ENCODE measurements at regions not wholly inside any gene's neighbourhood (a gene's known extent, or its start where the extent isn't known, plus 50 kb on each side); places are given as distances from the start of the nearest gene placed in this dataset.
A peak's percentile ranks its signal among the peaks of the same experiment; 100 is the strongest.

GRCh38 chr5:153130296-153130695 lies 360.2 kb upstream of the GRIA1 start:
- Mint-ChIP-seq H3K27me3 (ENCODE audit: unreplicated experiment) (no peaks in the 10 kb centered on the region), H3K4me3 (ENCODE audit: unreplicated experiment) (no peak overlapping the region), H3K36me3 (ENCODE audit: low read depth, unreplicated experiment) (no peaks in the 10 kb centered on the region), H3K9me3 (ENCODE audit: unreplicated experiment) (no peaks in the 10 kb centered on the region), H3K4me1 (ENCODE audit: unreplicated experiment) (no peaks in the 10 kb centered on the region), H3K27ac (ENCODE audit: unreplicated experiment) (no peak overlapping the region)
- no peak for TF ChIP-seq CTCF (IDR thresholded peaks at IDR 0.05; ENCODE audit: unreplicated experiment)
- DNase-seq (ENCODE audit: low spot score) = no peak

GRCh38 chr5:153135411-153135810 lies 355.1 kb upstream of the GRIA1 start:
- Mint-ChIP-seq H3K4me1 (ENCODE audit: unreplicated experiment) (no peaks in the 10 kb centered on the region), H3K36me3 (ENCODE audit: low read depth, unreplicated experiment) (no peaks in the 10 kb centered on the region), H3K27me3 (ENCODE audit: unreplicated experiment) (no peaks in the 10 kb centered on the region), H3K4me3 (ENCODE audit: unreplicated experiment) (no peak overlapping the region), H3K27ac (ENCODE audit: unreplicated experiment) (no peak overlapping the region), H3K9me3 (ENCODE audit: unreplicated experiment) (no peaks in the 10 kb centered on the region)
- DNase-seq (ENCODE audit: low spot score) = no peak
- no peak for TF ChIP-seq CTCF (IDR thresholded peaks at IDR 0.05; ENCODE audit: unreplicated experiment)

GRCh38 chr5:153136910-153137614 lies 353.4 kb upstream of the GRIA1 start:
- no peak for DNase-seq (ENCODE audit: low spot score)

GRCh38 chr5:153147891-153148623 lies 342.4 kb upstream of the GRIA1 start:
- Mint-ChIP-seq H3K4me1 (ENCODE audit: unreplicated experiment) (peaks cover 8% of the 10 kb centered on the region), H3K36me3 (ENCODE audit: low read depth, unreplicated experiment) (peaks cover 6% of the 10 kb centered on the region), H3K27me3 (ENCODE audit: unreplicated experiment) (peaks cover 4% of the 10 kb centered on the region), H3K9me3 (ENCODE audit: unreplicated experiment) (no peaks in the 10 kb centered on the region), H3K27ac (ENCODE audit: unreplicated experiment) (no peak overlapping the region), H3K4me3 (ENCODE audit: unreplicated experiment) (no peak overlapping the region)
- DNase-seq (ENCODE audit: low spot score) = peak; percentile 14
- TF ChIP-seq CTCF (IDR thresholded peaks at IDR 0.05; ENCODE audit: unreplicated experiment) = peak; percentile 55

More at GRCh38 chr5:153136910-153137614, 353.4 kb upstream of the GRIA1 start:
- Mint-ChIP-seq H3K4me1 (ENCODE audit: unreplicated experiment) (no peaks in the 10 kb centered on the region), H3K9me3 (ENCODE audit: unreplicated experiment) (no peaks in the 10 kb centered on the region), H3K36me3 (ENCODE audit: low read depth, unreplicated experiment) (no peaks in the 10 kb centered on the region), H3K4me3 (ENCODE audit: unreplicated experiment) (no peak overlapping the region), H3K27ac (ENCODE audit: unreplicated experiment) (no peak overlapping the region), H3K27me3 (ENCODE audit: unreplicated experiment) (no peaks in the 10 kb centered on the region)
- no peak for TF ChIP-seq CTCF (IDR thresholded peaks at IDR 0.05; ENCODE audit: unreplicated experiment)

GRCh38 chr5:153148624-153148976 lies 341.9 kb upstream of the GRIA1 start:
- DNase-seq (ENCODE audit: low spot score) = no peak
- H3K27me3 Mint-ChIP-seq (ENCODE audit: unreplicated experiment) = peaks cover 3% of the 10 kb centered on the region
- H3K9me3 Mint-ChIP-seq (ENCODE audit: unreplicated experiment) = no peaks in the 10 kb centered on the region
- H3K4me3 Mint-ChIP-seq (ENCODE audit: unreplicated experiment) = no peak overlapping the region
- peaks cover 4% of the 10 kb centered on the region for H3K36me3 Mint-ChIP-seq (ENCODE audit: low read depth, unreplicated experiment)
- peaks cover 8% of the 10 kb centered on the region for H3K4me1 Mint-ChIP-seq (ENCODE audit: unreplicated experiment)
- no peak for TF ChIP-seq CTCF (IDR thresholded peaks at IDR 0.05; ENCODE audit: unreplicated experiment)
- no peak overlapping the region for H3K27ac Mint-ChIP-seq (ENCODE audit: unreplicated experiment)
